Astrocyte (in vitro differentiated cells and primary cell): ENCODE measurements at regions not wholly inside any gene's neighbourhood (a gene's known extent, or its start where the extent isn't known, plus 50 kb on each side); places are given as distances from the start of the nearest gene placed in this dataset.

ENCODE experiments used
- DNase-seq: peaks from one replicate; pipeline ENCODE4 v3.0.0-alpha.2; 2010; ENCODE audit warnings: low read depth
- FAIRE-seq: peaks from 2 replicates; lab custom pipeline; 2011; peaks lifted over from hg19 to GRCh38; lab: Jason Lieb, UNC
- H2AFZ ChIP-seq: 2 replicates; pipeline ENCODE4 v1.6.0; 2012; ENCODE audit warnings: low read depth, low read length, inconsistent platforms
- H3K27ac ChIP-seq: 2 replicates; pipeline ENCODE4 v1.5.1; 2011; ENCODE audit warnings: low read depth, low read length, inconsistent platforms
- H3K27me3 ChIP-seq: 2 replicates; pipeline ENCODE4 v1.6.0; 2011; ENCODE audit warnings: low read length, inconsistent platforms; ENCODE audit not compliant: insufficient read depth
- H3K36me3 ChIP-seq: 2 replicates; pipeline ENCODE4 v1.5.1; 2011; ENCODE audit warnings: low read length, inconsistent platforms; ENCODE audit not compliant: insufficient read depth
- H3K4me1 ChIP-seq: 2 replicates; pipeline ENCODE4 v1.5.1; 2011; ENCODE audit warnings: low read length, inconsistent platforms; ENCODE audit not compliant: insufficient read depth
- H3K4me2 ChIP-seq: 2 replicates; pipeline ENCODE4 v1.6.0; 2012; ENCODE audit warnings: low read length, inconsistent platforms
- H3K4me3 ChIP-seq: 2 replicates; pipeline ENCODE4 v1.5.1; 2011; ENCODE audit warnings: low read depth, mild to moderate bottlenecking, low read length, inconsistent platforms; ENCODE audit not compliant: insufficient read depth
- H3K79me2 ChIP-seq: 2 replicates; pipeline ENCODE4 v1.6.0; 2012; ENCODE audit warnings: mild to moderate bottlenecking, low read length, inconsistent platforms; ENCODE audit not compliant: insufficient read depth
- H3K9ac ChIP-seq: 2 replicates; pipeline ENCODE4 v1.6.0; 2012; ENCODE audit warnings: mild to moderate bottlenecking, low read length, inconsistent platforms
- H3K9me3 ChIP-seq: 2 replicates; pipeline ENCODE4 v1.5.1; 2012; ENCODE audit warnings: low read depth, mild to moderate bottlenecking, low read length, inconsistent platforms; ENCODE audit not compliant: insufficient read depth
- H4K20me1 ChIP-seq: 2 replicates; pipeline ENCODE4 v1.6.0; 2012; ENCODE audit warnings: low read length, inconsistent platforms; ENCODE audit not compliant: insufficient read depth
- H3K27ac Mint-ChIP-seq: one replicate; pipeline ENCODE4 v1.8.0; 2021; ENCODE audit warnings: mild to moderate bottlenecking, mixed read lengths; ENCODE audit not compliant: unreplicated experiment
- H3K27me3 Mint-ChIP-seq: one replicate; pipeline ENCODE4 v1.8.0; 2021; ENCODE audit warnings: low read depth, mixed read lengths; ENCODE audit not compliant: unreplicated experiment
- H3K36me3 Mint-ChIP-seq: one replicate; pipeline ENCODE4 v1.8.0; 2021; ENCODE audit warnings: low read depth, mixed read lengths; ENCODE audit not compliant: unreplicated experiment
- H3K4me1 Mint-ChIP-seq: one replicate; pipeline ENCODE4 v1.8.0; 2021; ENCODE audit warnings: low read depth, mixed read lengths; ENCODE audit not compliant: unreplicated experiment
- H3K4me3 Mint-ChIP-seq: one replicate; pipeline ENCODE4 v1.8.0; 2021; ENCODE audit warnings: mild to moderate bottlenecking, moderate library complexity, mixed read lengths; ENCODE audit not compliant: unreplicated experiment
- H3K9me3 Mint-ChIP-seq: one replicate; pipeline ENCODE4 v1.8.0; 2021; ENCODE audit warnings: mild to moderate bottlenecking, mixed read lengths; ENCODE audit not compliant: unreplicated experiment
- CTCF ChIP-seq: IDR thresholded peaks from 2 replicates; pipeline ENCODE4 v1.5.1; 2011; ENCODE audit warnings: low read depth, mild to moderate bottlenecking, inconsistent platforms, low read length, moderate library complexity; ENCODE audit not compliant: insufficient read depth
- EZH2 ChIP-seq: IDR thresholded peaks from 2 replicates; pipeline ENCODE4 v1.6.1; 2012; ENCODE audit warnings: mild to moderate bottlenecking, low read length, inconsistent platforms; ENCODE audit not compliant: insufficient read depth

GRCh38 chr12:39077226-39077625 lies 171.8 kb upstream of the CPNE8 start:
- no peaks in the 10 kb centered on the region for H3K27me3 ChIP-seq
- Mint-ChIP-seq H3K4me1 (no peaks in the 10 kb centered on the region), H3K9me3 (no peaks in the 10 kb centered on the region), H3K36me3 (no peaks in the 10 kb centered on the region), H3K27ac (no peak overlapping the region), H3K27me3 (no peaks in the 10 kb centered on the region), H3K4me3 (no peak overlapping the region)
- no peaks in the 10 kb centered on the region for H4K20me1 ChIP-seq
- H3K9ac ChIP-seq = no peak overlapping the region
- no peaks in the 10 kb centered on the region for H3K79me2 ChIP-seq
- FAIRE-seq (no peak), DNase-seq (no peak)
- no peak overlapping the region for H2AFZ ChIP-seq
- no peak overlapping the region for H3K4me2 ChIP-seq
- H3K4me3 ChIP-seq = no peak overlapping the region
- no peak overlapping the region for H3K27ac ChIP-seq
- TF ChIP-seq CTCF (no peak), EZH2 (no peak)
- H3K36me3 ChIP-seq = no peaks in the 10 kb centered on the region
- no peaks in the 10 kb centered on the region for H3K4me1 ChIP-seq
- no peaks in the 10 kb centered on the region for H3K9me3 ChIP-seq

- Histone ChIP-seq H3K4me1 (no peaks in the 10 kb centered on the region), H3K4me3 (no peak overlapping the region), H3K4me2 (no peak overlapping the region), H3K27ac (no peak overlapping the region), H3K9ac (no peak overlapping the region), H4K20me1 (no peaks in the 10 kb centered on the region), H3K36me3 (no peaks in the 10 kb centered on the region), H3K79me2 (no peaks in the 10 kb centered on the region), H2AFZ (no peak overlapping the region), H3K27me3 (no peaks in the 10 kb centered on the region), H3K9me3 (no peaks in the 10 kb centered on the region)
- Mint-ChIP-seq H3K4me3 (no peak overlapping the region), H3K4me1 (no peaks in the 10 kb centered on the region), H3K36me3 (no peaks in the 10 kb centered on the region), H3K27ac (no peak overlapping the region), H3K27me3 (no peaks in the 10 kb centered on the region), H3K9me3 (peaks cover 2% of the 10 kb centered on the region)
- TF ChIP-seq EZH2 = no peak
- TF ChIP-seq CTCF = no peak
- DNase-seq = no peak
- FAIRE-seq = no peak
Observed at GRCh38 chr12:39074063-39074462, 168.7 kb upstream of the CPNE8 start.

GRCh38 chr12:39072658-39073057 lies 167.3 kb upstream of the CPNE8 start:
- H3K27me3 ChIP-seq = no peaks in the 10 kb centered on the region
- Mint-ChIP-seq H3K4me1 (no peaks in the 10 kb centered on the region), H3K9me3 (peaks cover 2% of the 10 kb centered on the region), H3K4me3 (no peak overlapping the region), H3K36me3 (no peaks in the 10 kb centered on the region), H3K27ac (no peak overlapping the region), H3K27me3 (no peaks in the 10 kb centered on the region)
- no peaks in the 10 kb centered on the region for H3K36me3 ChIP-seq
- DNase-seq (no peak), FAIRE-seq (no peak)
- TF ChIP-seq EZH2 (no peak), CTCF (no peak)
- H3K4me3 ChIP-seq = no peak overlapping the region
- H3K27ac ChIP-seq = no peak overlapping the region
- H3K9ac ChIP-seq = no peak overlapping the region
- H2AFZ ChIP-seq = no peak overlapping the region
- no peak overlapping the region for H3K4me2 ChIP-seq
- no peaks in the 10 kb centered on the region for H3K79me2 ChIP-seq
- no peaks in the 10 kb centered on the region for H4K20me1 ChIP-seq
- no peaks in the 10 kb centered on the region for H3K9me3 ChIP-seq
- H3K4me1 ChIP-seq = no peaks in the 10 kb centered on the region
